Stimulated activated CD8-positive, alpha-beta memory T cell treated with anti-CD3 and anti-CD28 coated beads, Interleukin-15, amount 100 ng/mL, for 4 hours (primary cell): ENCODE measurements at regions not wholly inside any gene's neighbourhood (a gene's known extent, or its start where the extent isn't known, plus 50 kb on each side); places are given as distances from the start of the nearest gene placed in this dataset.

ENCODE experiments used
- DNase-seq, 2 donors: peaks; one replicate each; pipeline ENCODE4 v3.0.0-alpha.2; 2020; ENCODE audit warnings: low read depth in 2 of 2

DNA sequence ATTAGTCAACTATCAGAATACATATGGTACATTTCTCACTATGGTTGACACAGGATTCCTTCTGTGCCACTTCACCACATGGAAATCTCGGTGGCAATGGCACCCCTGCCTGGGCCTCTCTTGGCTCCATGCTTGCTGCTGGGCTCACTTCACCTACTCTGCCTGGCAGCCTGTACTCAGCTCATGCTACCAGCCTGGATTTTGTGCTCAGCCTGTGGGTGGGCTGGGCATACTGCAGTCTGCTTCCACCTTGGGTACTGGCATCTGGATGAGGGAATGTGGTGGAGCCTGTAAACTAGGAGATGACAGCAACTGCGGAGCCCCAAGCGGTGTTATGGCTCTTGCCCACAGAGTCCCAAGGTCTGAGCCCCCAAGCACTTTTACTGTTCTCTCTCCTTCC, 604.1 kb downstream of the MTRR start:
- no peak for DNase-seq

DNA sequence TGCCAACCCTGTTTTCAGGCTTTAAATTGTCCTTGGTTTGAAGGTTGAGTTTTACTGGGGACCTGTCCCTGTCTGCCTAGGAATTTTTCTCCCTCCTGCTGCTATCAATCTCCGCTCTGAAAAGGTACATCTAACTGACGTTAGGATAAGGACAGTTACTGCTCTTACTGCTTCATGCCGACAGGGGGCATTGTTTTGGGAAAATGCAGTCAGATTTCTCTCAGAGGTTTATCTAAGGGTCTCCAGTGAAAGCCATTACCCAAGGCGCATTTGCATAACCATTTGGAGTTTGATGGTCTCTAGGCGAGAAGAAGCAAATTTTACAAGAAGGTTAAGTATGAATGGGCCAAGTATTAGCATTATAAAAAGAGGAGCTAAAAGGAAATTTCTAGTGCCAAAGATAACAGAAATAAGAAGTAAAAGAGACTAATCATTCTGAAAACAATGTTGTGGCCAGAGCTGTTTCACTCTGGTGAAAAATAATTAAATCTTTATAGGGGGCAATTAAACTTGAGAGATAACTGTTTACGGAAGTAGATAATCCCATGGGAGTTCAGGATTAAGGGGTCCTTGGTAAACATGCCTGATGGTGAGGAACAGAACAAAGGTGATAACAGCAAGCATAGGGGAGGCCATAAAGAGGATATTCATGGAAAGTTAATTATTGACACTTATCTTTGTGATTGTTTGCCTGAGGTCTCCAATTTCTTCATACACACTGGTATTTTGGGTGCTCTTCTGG, 605.0 kb downstream of the MTRR start:
- DNase-seq = no peak

DNA sequence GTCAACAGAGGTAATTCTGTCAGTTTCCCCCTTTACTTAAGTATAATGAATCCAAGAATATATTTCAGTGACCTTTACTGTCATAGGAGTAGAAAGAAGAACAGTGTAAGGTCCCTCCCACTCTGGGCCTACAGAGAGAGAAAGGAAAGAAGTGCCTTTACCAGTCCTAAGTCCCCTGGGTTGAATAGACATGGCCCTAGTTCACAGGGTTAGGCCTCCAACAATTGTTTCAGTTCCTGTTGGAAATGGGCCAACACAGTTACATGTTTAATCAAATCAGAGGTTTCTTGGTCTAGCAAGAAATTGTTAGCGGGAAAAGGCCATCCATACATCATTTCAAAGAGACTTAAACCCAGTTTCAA, 605.6 kb downstream of the MTRR start:
- DNase-seq = no peak

DNA sequence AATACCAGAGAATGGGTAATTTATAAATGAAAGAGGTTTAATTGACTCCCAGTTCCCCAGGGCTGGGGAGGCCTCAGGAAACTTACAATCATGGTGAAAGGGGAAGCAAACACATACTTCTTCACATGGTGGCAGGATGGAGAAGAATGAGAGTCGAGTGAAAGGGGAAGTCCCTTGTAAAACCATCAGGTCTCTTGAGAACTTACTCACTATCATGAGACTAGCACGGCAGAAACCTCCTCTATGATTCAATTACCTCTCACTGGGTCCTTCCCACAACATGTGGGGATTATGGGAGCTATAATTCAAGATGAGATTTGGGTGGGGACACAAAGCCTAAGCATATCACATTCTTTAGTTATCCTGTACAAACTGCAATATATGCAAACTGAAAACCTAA, 609.4 kb downstream of the MTRR start:
- no peak for DNase-seq

DNA sequence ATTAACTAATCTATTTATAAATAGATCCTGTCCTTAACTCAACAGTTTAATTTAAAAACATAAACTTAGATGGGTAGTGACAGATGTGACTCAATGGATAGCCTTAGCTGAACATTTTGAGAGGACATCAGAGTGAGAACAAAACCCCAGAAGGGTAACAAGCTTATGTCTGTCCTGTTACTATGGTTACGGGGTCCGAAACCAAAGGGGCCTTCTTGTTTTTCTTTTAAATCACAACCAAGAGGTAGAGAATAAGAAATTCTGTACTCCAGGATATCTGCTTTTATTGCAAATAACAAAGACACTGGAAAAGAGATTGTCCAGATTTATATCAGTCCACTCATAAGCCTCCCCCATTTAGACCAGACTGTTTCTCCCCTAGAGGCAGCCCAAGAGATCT, 612.1 kb downstream of the MTRR start:
- DNase-seq = no peak

DNA sequence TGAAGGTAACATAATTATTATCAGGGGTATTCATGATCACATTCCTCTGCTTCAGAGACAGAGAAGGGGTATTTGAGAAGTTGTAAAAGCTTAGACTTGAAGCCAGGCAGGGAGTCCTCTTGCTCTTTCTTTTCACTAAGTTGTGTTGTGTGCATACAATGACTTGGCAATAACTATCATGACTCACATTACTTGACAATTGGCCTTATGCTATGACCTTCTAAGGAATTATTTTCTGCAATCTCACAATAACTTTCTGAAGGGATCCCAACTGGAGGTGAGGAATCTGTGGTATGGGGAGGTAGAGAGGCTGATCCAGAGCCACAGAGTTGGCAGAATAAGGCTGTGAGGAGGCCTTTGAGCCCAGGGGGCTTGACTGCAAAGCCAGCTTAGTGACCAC, 622.3 kb downstream of the MTRR start:
- DNase-seq = no peak

DNA sequence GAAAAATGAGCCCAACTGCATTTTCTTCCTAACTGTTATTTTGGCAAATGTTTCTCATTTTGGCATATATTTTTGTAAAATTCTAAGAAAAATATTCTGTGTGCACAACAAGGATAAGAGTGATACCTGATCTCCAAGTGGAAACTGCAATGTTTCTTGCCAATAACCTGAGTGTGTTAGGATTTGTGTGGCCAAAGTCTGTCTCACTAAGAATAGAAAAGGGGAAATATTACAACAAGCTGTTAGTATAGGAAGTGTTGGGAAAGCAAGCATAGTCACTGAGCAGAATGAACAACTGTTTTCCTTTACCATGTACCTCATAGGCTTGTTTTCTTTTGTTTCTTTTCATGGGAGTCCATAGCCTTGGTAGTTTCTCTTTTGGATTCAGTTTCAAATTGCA, 624.2 kb downstream of the MTRR start:
- DNase-seq = no peak

DNA sequence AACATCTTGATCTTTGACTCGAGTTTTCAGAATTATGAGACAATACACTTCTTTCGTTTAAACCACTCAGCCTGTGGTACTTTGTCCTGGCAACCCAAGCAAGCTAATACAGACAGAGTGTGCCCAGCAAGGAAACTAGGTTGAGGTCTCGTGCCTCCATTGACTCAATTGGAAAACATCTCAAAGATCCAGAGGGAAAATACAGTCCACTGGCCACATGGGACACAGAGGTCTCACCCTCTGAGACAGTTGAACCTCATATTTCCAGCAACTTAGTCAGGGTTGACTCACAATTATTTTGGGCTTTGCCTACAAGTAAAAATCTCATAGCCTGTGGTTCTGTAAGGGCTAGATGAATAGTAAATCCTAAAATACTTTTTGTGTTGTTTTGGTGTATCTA, 631.5 kb downstream of the MTRR start:
- no peak for DNase-seq

DNA sequence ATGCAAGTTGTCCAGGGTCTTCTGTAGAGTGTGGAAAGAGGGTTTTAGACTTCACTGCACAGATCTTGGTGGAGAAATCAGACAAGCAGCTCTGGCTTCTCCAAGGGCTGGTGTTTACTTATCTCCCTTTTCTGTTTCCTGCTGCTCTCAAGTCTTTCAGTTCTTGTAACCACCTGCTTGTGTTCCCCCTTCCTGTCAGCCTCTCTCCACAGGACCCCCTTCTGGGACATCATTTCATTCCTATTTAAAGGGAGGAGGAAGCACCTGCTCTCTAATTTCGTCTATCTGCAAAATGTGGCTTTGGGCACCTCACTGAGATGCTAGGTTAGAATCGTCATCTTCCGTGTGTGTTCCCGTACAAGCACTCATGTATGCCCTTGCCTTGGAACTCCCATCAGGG, 636.2 kb downstream of the MTRR start:
- DNase-seq = no peak

DNA sequence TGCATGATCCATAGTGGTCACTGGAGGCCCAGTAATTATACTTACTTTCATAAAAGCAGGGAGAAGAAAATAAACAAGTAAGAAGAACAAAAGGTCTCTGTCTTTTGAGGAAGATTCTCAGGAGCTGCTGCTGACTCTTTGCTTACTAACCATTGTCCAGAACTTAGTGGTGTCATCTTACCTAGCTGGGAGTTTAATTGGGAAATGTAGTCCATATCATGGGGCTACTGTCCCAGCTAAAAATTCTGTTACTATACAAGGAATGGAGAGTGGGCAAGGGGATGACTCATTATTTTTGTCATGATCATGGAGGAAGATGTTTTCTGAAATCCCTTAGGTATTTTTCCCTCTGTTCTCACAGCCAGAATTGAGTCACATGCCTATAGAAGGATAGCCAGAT, 639.3 kb downstream of the MTRR start:
- DNase-seq = no peak

DNA sequence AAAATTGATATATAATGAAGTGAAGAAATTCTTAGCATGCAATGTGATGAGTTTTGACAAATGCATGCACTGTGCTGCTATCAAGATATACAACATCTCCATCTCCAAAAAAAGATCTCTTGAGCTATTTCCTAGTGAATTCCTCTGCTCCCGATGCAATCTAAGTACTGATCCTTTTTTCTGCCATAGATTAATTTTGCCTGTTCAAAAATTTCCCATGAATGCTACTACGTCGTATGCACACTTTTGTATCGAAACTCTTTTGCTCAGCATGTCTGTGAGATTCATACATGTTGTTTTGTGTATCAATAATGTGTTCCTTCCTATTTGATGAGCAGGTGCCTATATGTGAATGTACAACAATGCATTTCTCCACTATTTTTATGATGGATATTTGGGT, 647.4 kb downstream of the MTRR start:
- DNase-seq = no peak

DNA sequence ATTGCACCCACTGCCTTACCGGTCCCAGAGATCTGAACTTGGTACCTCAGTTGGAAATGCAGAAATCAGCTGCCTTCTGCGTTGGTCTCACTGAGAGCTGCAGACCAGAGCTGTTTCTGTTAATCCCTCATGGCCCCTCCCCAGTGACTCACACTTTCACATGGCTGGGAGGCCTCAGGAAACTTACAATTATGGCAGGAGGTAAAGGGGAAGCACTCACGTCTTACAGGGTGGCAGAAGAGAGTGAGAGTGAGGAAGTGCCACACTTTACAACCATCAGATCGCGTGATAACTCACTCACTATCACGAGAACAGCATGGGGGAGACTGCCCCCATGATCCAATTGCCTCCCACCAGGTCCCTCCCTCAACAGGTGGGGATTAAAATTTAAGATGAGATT, 648.5 kb downstream of the MTRR start:
- no peak for DNase-seq

DNA sequence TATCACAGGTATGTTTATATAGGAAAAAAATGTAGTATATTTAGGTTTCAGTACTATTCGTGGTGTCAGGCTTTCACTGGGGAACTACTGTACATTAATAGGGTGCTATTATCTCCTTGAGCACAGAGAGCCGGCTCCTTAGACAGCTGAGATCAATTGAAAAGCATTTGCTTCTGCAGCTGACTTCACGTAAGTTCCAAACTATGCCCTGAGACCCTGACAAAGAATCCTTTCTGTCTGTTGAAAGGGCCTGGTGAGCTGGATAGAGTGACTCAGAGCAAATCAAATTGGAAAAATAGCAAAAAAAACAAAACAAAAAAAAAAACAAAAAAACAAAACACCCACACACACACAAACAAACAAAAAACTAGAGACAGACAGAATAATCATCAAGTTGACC, 652.0 kb downstream of the MTRR start:
- no peak for DNase-seq

DNA sequence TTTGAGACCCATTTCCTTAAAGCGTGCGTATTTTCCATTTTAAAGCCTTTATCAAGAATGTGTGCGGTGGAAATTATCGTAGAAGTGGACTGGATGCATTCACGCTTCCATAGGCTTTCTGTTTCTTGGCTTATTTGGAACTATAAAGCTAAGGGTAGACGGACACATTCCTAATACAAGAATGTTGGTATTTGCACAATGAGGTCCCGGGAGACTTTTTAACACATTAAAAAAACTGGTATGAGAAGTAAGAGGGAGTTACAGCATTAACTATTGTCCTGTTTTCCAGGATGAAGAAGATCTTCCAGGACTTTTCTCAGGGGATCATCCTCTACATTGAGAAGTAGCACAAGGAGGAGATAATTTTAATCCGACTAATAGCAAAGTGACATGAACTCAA, 653.0 kb downstream of the MTRR start:
- no peak for DNase-seq

DNA sequence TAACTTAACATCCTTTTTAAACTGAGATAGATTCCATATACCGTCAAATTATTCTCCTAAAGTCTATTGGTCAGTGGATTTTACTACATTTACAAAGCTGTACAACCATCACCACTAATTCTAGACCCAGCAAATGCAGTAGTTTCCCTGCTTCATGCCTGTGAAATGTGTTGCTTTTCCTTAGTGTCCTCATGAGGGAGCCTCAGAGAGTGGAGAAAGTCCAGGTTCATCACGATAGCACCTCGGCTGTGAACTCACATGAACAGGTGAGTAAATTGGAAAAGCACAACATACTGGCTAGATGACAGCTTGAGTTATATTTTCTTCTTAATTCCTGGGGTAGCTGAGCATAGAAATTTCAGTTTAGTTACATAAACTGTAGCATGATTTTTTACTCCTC, 653.7 kb downstream of the MTRR start:
- no peak for DNase-seq

DNA sequence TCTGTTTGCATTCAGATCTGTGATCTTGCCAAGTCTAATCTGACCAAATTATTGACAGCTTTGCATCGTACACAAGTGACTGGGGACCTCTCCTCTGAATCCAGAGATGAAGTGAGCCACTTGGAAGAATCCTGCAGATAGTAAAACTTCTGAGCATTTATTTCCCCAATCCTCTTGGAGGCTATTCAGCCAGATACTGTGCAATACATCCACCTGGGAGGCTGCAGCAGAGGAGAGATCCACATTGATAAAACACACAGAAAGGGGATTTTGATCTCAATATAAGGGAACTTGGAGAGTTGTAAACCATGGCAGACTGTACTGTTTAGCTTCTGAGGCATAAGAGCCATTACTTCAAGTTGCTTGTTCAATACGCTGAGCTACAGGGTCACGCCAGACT, 654.6 kb downstream of the MTRR start:
- no peak for DNase-seq

DNA sequence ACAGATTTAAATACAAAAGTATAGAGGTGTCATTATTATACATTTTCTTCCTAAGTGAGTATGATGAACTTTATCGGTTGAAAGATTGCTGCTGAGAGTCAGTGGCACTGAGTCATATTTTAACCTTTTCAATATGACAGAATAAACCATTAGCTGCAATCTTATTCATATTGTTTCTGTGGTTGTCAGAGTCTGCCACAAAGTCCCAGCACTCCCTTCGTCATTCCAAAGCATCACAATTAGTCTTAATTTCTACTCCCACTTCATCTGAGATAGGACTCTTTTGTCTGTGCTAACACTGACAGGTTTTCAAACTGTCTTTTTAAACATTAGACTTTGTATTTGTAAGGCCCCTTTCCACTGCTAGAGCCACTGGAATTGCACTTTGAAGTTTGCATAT, 656.9 kb downstream of the MTRR start:
- DNase-seq = no peak

DNA sequence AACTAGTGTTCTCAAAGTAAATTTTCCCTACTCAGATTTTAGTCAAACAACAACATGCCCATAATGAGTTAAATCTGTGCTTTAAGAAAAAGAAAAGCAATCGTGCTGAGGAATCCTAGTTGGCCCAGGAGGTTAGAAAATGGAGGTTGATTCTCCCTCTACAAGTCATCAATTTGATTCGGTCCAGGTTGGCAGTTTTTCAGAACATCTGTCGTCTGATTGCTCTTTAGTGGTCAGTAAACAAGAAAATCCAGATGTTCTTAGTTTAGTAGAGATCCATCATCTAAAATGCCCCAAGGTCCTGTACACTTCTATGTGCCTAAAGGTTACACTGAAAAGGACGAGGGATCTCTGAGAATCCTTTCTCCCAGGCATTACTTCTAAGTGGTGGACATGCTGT, 659.2 kb downstream of the MTRR start:
- DNase-seq = no peak

DNA sequence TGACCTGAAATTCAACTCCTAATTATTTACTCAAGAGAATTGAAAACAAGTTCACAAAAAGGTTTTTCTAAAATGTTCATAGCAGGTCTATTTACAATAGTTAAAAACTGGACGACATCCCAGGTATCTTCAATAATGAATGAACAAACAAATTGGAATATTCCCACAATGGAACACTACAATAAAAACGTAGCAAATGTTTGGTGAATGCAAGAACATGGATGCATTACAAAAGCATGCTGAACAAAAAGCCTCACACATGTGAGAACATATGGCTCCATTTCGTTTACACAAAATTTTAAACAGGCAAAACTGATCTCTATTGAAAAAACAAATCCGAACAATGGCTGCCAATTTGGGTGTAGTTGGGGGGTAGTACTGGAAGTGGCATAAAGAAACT, 669.9 kb downstream of the MTRR start:
- no peak for DNase-seq

DNA sequence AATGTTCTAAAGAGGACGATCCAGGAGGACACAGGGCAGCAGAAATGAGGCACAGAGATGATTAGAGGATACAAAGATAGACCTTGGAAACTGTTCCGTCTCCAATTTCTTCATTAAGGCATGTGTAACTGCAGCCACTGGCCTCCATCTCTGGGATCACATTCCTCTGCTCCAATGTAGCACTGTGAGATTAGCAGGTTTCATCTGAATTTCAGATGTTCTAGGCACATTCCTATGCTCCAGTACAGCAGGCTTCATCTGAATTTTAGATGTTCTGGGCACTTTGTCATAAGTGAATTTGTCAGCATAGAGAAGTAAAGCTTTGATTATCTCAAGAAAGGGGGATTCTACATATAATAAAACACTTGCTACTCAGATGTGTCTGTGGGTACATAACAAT, 671.4 kb downstream of the MTRR start:
- no peak for DNase-seq

DNA sequence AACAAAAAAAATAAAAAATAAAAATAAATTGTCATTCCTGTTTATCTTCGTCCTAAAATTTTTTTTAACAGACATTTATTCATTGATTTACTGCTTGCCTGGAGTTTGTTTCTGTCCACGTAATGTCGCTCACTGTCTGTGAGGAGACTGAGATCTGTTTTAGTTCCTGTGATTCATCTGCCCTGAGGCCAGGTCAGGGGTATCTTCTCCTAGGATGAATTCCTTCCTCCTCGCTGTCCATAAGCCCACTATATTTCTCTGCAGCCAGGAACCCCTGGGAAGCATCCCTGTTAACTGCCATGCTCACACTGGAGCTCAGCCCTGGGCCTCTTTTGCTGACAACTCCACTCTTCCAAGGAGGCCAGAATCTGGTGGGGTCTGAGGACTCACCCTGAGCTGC, 682.0 kb downstream of the MTRR start:
- DNase-seq = no peak

DNA sequence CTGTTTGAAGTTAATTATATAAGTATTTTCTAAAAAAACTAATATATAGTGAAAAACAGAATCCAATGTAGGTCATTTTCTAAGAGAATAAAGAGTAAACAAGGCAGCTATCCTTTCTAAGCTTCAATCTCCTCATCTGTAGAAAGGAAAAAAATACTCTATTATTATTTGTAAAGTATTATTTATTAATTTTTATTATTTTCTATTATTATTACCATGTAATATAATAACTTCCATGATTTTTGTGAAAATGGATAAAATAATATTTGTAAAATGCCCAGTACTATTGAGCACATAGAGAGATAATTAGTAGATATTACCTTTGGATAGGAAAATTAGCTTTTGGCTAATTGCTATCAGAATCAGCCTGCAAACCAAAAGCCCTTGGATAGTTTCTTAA, 684.4 kb downstream of the MTRR start:
- DNase-seq = no peak

DNA sequence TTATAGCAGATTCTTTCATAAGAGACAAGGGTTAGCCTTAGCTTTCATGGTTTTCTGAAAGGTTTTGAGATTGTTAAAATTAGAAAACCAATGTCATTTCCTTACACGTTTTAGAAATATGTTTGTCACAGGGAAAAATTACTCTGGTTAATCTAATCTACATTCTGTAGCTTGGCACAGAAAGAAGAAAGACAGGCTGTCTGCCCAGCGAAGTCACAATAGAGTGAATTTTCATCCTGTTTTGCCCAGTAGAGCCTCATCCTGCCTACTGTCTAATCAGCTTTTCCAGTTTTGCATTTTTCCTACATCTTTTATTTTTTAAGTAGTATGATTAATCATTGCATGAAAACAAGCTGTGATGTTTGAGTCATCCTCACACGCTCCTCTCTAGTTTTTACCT, 688.8 kb downstream of the MTRR start:
- no peak for DNase-seq

DNA sequence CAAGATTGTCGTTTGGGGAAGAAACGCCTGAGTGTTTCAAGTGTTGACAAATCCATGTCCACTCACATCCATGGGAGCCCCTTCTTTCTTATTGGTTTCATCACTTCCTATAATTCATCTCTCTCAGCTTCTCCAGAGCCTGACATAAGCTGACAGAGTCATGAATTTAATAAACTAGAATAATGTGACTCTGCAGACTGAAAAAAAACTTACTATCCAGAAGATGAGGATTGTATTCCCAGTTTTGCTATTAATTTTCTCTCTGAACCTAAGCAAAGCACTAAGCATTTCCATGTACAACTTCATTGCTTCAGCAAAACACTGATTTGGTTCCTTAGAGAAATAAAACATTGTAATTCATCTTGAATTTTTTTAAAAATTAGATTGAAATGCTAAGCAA, 691.8 kb downstream of the MTRR start:
- no peak for DNase-seq
